ENCODE measurements at regions not wholly inside any gene's neighbourhood (a gene's known extent, or its start where the extent isn't known, plus 50 kb on each side); places are given as distances from the start of the nearest gene placed in this dataset.

GRCh38 chr5:174326372-174326771 lies 280.9 kb downstream of the NSG2 start:
- DNase-seq (ENCODE audit: low read depth in 1 of 2, low spot score in 1 of 2), result no peak

GRCh38 chr5:174327317-174327864 lies 281.9 kb downstream of the NSG2 start:
- DNase-seq (ENCODE audit: low read depth in 1 of 2, low spot score in 1 of 2), result no peak

- DNase-seq (ENCODE audit: low read depth in 1 of 2, low spot score in 1 of 2), result no peak
These were observed 282.4 kb downstream of the NSG2 start for GRCh38 chr5:174327896-174328295.

GRCh38 chr5:174328631-174329299 lies 283.3 kb downstream of the NSG2 start:
- no peak for DNase-seq (ENCODE audit: low read depth in 1 of 2, low spot score in 1 of 2)

GRCh38 chr5:174329738-174330137 lies 284.2 kb downstream of the NSG2 start:
- no peak for DNase-seq (ENCODE audit: low read depth in 1 of 2, low spot score in 1 of 2)

GRCh38 chr5:174335682-174336364 lies 290.3 kb downstream of the NSG2 start:
- no peak for DNase-seq (ENCODE audit: low read depth in 1 of 2, low spot score in 1 of 2)

GRCh38 chr5:174336479-174336878 lies 291.0 kb downstream of the NSG2 start:
- DNase-seq (ENCODE audit: low read depth in 1 of 2, low spot score in 1 of 2), result no peak

GRCh38 chr5:174337276-174338184 lies 292.0 kb downstream of the NSG2 start:
- DNase-seq (ENCODE audit: low read depth in 1 of 2, low spot score in 1 of 2), result no peak

- DNase-seq (ENCODE audit: low read depth in 1 of 2, low spot score in 1 of 2), result no peak
These were observed 292.9 kb downstream of the NSG2 start for GRCh38 chr5:174338185-174339010.

GRCh38 chr5:174339130-174339529 lies 293.6 kb downstream of the NSG2 start:
- DNase-seq (ENCODE audit: low read depth in 1 of 2, low spot score in 1 of 2), result no peak

GRCh38 chr5:174340226-174340625 lies 294.7 kb downstream of the NSG2 start:
- no peak for DNase-seq (ENCODE audit: low read depth in 1 of 2, low spot score in 1 of 2)

- DNase-seq (ENCODE audit: low read depth in 1 of 2, low spot score in 1 of 2), result no peak
These were observed 297.2 kb downstream of the NSG2 start for GRCh38 chr5:174342696-174343095.

GRCh38 chr5:174343826-174344225 lies 298.3 kb downstream of the NSG2 start:
- no peak for DNase-seq (ENCODE audit: low read depth in 1 of 2, low spot score in 1 of 2)

- DNase-seq (ENCODE audit: low read depth in 1 of 2, low spot score in 1 of 2), result no peak
These were observed 298.8 kb downstream of the NSG2 start for GRCh38 chr5:174344335-174344734.

- no peak for DNase-seq (ENCODE audit: low read depth in 1 of 2, low spot score in 1 of 2)
These were observed 301.7 kb downstream of the NSG2 start for GRCh38 chr5:174347183-174347582.

- no peak for DNase-seq (ENCODE audit: low read depth in 1 of 2, low spot score in 1 of 2)
These were observed 302.9 kb downstream of the NSG2 start for GRCh38 chr5:174348311-174348981.

GRCh38 chr5:174352681-174353080 lies 307.2 kb downstream of the NSG2 start:
- DNase-seq (ENCODE audit: low read depth in 1 of 2, low spot score in 1 of 2), result no peak

- no peak for DNase-seq (ENCODE audit: low read depth in 1 of 2, low spot score in 1 of 2)
These were observed 309.1 kb downstream of the NSG2 start for GRCh38 chr5:174354571-174354970.

- DNase-seq (ENCODE audit: low read depth in 1 of 2, low spot score in 1 of 2), result no peak
These were observed 309.7 kb downstream of the NSG2 start for GRCh38 chr5:174355208-174355612.

GRCh38 chr5:174355995-174356394 lies 310.5 kb downstream of the NSG2 start:
- no peak for DNase-seq (ENCODE audit: low read depth in 1 of 2, low spot score in 1 of 2)

Data from activated T-helper 1 cell treated with anti-CD3 and anti-CD28 coated beads, Interleukin-2, amount 50 U/mL, for 16 hours (primary cell).